ENCODE measurements at regions not wholly inside any gene's neighbourhood (a gene's known extent, or its start where the extent isn't known, plus 50 kb on each side); places are given as distances from the start of the nearest gene placed in this dataset.

DNA sequence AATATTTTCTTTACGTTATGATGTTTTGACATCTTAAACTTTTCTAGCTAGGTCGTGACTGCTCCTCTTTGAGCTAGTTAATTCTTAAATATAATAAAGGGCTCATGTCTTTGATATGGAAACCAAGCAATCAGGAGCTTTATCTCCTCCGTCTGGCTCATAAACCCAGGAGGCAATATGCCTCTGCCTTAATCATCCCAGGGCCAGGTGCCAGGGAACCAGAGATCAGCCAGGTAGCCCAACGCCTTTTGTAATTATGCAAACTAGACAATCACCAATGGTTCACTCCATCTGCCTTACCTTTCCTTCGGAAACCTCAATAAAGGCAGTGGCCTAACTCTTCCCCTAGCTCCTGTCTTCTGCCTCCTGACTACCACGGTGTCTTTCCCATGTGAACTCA lies 213.7 kb downstream of the KCNJ3 start (continued):
- TF ChIP-seq, protein P1, sequence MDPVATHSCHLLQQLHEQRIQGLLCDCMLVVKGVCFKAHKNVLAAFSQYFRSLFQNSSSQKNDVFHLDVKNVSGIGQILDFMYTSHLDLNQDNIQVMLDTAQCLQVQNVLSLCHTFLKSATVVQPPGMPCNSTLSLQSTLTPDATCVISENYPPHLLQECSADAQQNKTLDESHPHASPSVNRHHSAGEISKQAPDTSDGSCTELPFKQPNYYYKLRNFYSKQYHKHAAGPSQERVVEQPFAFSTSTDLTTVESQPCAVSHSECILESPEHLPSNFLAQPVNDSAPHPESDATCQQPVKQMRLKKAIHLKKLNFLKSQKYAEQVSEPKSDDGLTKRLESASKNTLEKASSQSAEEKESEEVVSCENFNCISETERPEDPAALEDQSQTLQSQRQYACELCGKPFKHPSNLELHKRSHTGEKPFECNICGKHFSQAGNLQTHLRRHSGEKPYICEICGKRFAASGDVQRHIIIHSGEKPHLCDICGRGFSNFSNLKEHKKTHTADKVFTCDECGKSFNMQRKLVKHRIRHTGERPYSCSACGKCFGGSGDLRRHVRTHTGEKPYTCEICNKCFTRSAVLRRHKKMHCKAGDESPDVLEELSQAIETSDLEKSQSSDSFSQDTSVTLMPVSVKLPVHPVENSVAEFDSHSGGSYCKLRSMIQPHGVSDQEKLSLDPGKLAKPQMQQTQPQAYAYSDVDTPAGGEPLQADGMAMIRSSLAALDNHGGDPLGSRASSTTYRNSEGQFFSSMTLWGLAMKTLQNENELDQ (CRISPR knock-in tag; IDR thresholded peaks at IDR 0.05; ENCODE audit: borderline replicate concordance): no peak
- TF ChIP-seq ZNF77 (CRISPR knock-in tag; IDR thresholded peaks at IDR 0.05) (no peak), PHB (CRISPR knock-in tag; IDR thresholded peaks at IDR 0.05) (no peak)

DNA sequence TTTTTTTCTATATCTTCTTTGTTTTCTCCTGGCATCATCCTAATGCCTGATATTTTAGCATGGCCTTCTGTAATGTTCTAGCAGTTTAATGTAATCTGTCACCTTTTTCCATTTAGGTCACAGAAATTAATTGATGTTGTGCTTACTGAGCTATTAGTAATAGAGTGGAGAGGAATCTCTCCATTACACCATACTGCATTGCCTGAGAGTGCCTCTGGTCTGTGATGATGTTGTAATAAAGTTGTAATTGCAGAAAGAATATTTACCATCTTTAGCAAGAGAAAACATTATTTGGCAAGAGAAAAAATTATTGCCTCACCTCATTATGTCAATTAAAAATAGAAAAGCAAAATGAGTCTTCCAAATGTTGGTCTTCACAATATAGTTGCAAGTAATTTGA lies 213.2 kb downstream of the KCNJ3 start:
- Histone ChIP-seq H2AFZ (ENCODE audit: low read depth, low read length) (no peak overlapping the region), H3K9me3 (replicated peaks; ENCODE audit: control insufficient read depth, insufficient read depth, low read depth, low read length) (no peaks in the 10 kb centered on the region; the same call in none of the 2 replicates), H3K27ac (ENCODE audit: extremely low read depth, low read depth, low read length) (no peak overlapping the region), H3K4me3 (no peak overlapping the region), H3K36me3 (ENCODE audit: control insufficient read depth, insufficient read depth, low read length) (no peaks in the 10 kb centered on the region), H3K4me2 (ENCODE audit: insufficient read depth, low read length) (no peak overlapping the region), H3K79me2 (ENCODE audit: control insufficient read depth, insufficient read depth, low read length) (no peaks in the 10 kb centered on the region), H3K9ac (ENCODE audit: insufficient read depth in 1 of 2, low read depth in 2 of 2, low read length in 2 of 2) (no peak overlapping the region), H4K20me1 (replicated peaks; ENCODE audit: control insufficient read depth, insufficient read depth, low read length) (no peaks in the 10 kb centered on the region), H3K27me3 (ENCODE audit: control insufficient read depth in 2 of 2, insufficient read depth in 2 of 2, low read length in 2 of 2) (no peaks in the 10 kb centered on the region), H3K9me1 (ENCODE audit: control insufficient read depth, insufficient read depth, low read length) (no peaks in the 10 kb centered on the region), H3K4me1 (replicated peaks in 1 of 2; ENCODE audit: control insufficient read depth in 2 of 2, insufficient read depth in 2 of 2, low read length in 2 of 2) (no peaks in the 10 kb centered on the region)
- CTCF ChIA-PET (ENCODE audit: low intra/inter-chr PET ratio): no interaction called here
- no TSS peak for BruUV-seq (replicated peaks)
- DNase-seq (ENCODE audit: extremely low read depth in 1 of 4, low spot score in 3 of 4): no peak
- in situ Hi-C loops (cut with MboI): no loop called here
- intact Hi-C loops (cut with micrococcal nuclease): no loop called here
- FAIRE-seq: no peak
- no peak for ATAC-seq
- POLR2A ChIA-PET: no interaction called here
- TF ChIP-seq U2AF1 (optimal IDR thresholded peaks at IDR 0.05; ENCODE audit: low read depth, low read length) (no peak), TOE1 (IDR thresholded peaks at IDR 0.05; ENCODE audit: borderline replicate concordance) (no peak), TOE1 (CRISPR knock-in tag; IDR thresholded peaks at IDR 0.05; ENCODE audit: borderline replicate concordance, low read depth) (no peak), CAMTA2 (CRISPR knock-in tag; conservative IDR thresholded peaks at IDR 0.05) (no peak), ETV6 (IDR thresholded peaks at IDR 0.05; ENCODE audit: borderline replicate concordance in 1 of 2, low read depth in 2 of 2, low read length in 1 of 2) (no peak), ETV6 (CRISPR knock-in tag; IDR thresholded peaks at IDR 0.05; ENCODE audit: borderline replicate concordance) (no peak), XRCC3 (IDR thresholded peaks at IDR 0.05) (no peak), DIDO1 (tag; IDR thresholded peaks at IDR 0.05; ENCODE audit: low read depth) (no peak), ZNF140 (CRISPR knock-in tag; IDR thresholded peaks at IDR 0.05) (no peak), POLR2A (conservative IDR thresholded peaks at IDR 0.05) (no peak)
- TF ChIP-seq, protein P2, sequence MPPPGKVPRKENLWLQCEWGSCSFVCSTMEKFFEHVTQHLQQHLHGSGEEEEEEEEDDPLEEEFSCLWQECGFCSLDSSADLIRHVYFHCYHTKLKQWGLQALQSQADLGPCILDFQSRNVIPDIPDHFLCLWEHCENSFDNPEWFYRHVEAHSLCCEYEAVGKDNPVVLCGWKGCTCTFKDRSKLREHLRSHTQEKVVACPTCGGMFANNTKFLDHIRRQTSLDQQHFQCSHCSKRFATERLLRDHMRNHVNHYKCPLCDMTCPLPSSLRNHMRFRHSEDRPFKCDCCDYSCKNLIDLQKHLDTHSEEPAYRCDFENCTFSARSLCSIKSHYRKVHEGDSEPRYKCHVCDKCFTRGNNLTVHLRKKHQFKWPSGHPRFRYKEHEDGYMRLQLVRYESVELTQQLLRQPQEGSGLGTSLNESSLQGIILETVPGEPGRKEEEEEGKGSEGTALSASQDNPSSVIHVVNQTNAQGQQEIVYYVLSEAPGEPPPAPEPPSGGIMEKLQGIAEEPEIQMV (tag; conservative IDR thresholded peaks at IDR 0.05; ENCODE audit: low read depth): no peak
- TF ChIP-seq, protein P3, sequence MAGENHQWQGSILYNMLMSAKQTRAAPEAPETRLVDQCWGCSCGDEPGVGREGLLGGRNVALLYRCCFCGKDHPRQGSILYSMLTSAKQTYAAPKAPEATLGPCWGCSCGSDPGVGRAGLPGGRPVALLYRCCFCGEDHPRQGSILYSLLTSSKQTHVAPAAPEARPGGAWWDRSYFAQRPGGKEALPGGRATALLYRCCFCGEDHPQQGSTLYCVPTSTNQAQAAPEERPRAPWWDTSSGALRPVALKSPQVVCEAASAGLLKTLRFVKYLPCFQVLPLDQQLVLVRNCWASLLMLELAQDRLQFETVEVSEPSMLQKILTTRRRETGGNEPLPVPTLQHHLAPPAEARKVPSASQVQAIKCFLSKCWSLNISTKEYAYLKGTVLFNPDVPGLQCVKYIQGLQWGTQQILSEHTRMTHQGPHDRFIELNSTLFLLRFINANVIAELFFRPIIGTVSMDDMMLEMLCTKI (IDR thresholded peaks at IDR 0.05; ENCODE audit: partially characterized antibody): no peak
- TF ChIP-seq, protein P4, sequence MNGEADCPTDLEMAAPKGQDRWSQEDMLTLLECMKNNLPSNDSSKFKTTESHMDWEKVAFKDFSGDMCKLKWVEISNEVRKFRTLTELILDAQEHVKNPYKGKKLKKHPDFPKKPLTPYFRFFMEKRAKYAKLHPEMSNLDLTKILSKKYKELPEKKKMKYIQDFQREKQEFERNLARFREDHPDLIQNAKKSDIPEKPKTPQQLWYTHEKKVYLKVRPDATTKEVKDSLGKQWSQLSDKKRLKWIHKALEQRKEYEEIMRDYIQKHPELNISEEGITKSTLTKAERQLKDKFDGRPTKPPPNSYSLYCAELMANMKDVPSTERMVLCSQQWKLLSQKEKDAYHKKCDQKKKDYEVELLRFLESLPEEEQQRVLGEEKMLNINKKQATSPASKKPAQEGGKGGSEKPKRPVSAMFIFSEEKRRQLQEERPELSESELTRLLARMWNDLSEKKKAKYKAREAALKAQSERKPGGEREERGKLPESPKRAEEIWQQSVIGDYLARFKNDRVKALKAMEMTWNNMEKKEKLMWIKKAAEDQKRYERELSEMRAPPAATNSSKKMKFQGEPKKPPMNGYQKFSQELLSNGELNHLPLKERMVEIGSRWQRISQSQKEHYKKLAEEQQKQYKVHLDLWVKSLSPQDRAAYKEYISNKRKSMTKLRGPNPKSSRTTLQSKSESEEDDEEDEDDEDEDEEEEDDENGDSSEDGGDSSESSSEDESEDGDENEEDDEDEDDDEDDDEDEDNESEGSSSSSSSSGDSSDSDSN (IDR thresholded peaks at IDR 0.05; ENCODE audit: borderline replicate concordance in 1 of 2, low read depth in 2 of 2, low read length in 2 of 2): no peak

All from K562 (cell line).